Liver (tissue), 8 donors: ENCODE measurements at regions not wholly inside any gene's neighbourhood (a gene's known extent, or its start where the extent isn't known, plus 50 kb on each side); places are given as distances from the start of the nearest gene placed in this dataset.
"Not testable (repeated sequence)": the region's sequence is repeated elsewhere in the genome, so short reads cannot be mapped to it uniquely, and the experiment has no call there.

ENCODE experiments used
- DNase-seq: peaks from one replicate; pipeline ENCODE4 v3.0.0-alpha.2; 2017; ENCODE audit warnings: low spot score
- H3K27ac ChIP-seq, 2 donors: one replicate each; pipeline ENCODE4 v1.7.0; 2013; ENCODE audit warnings: inconsistent platforms in 2 of 2, low read length in 2 of 2, control low read depth in 1 of 2, low read depth in 1 of 2, mild to moderate bottlenecking in 1 of 2
- H3K27me3 ChIP-seq, 4 donors: one replicate each; pipeline versions ENCODE4 v1.6.1 to v1.7.0; 2013; ENCODE audit warnings: low read length in 3 of 4, inconsistent platforms in 1 of 4, mild to moderate bottlenecking in 1 of 4, moderate library complexity in 1 of 4; ENCODE audit not compliant: control insufficient read depth in 4 of 4, insufficient read depth in 4 of 4
- H3K36me3 ChIP-seq, 4 donors: one replicate each; pipeline versions ENCODE4 v1.6.1 to v1.7.0; 2013; ENCODE audit warnings: low read length in 3 of 4, mild to moderate bottlenecking in 3 of 4, low read depth in 1 of 4, moderate library complexity in 1 of 4; ENCODE audit not compliant: control insufficient read depth in 4 of 4, insufficient read depth in 3 of 4
- H3K4me1 ChIP-seq, 4 donors: one replicate each; pipeline versions ENCODE4 v1.6.1 to v1.7.0; 2013; ENCODE audit warnings: low read length in 3 of 4, mild to moderate bottlenecking in 3 of 4, moderate library complexity in 1 of 4; ENCODE audit not compliant: control insufficient read depth in 4 of 4, insufficient read depth in 4 of 4
- H3K4me3 ChIP-seq, 3 donors: one replicate each; pipeline versions ENCODE4 v1.6.1 to v1.7.0; 2013; ENCODE audit warnings: low read length in 3 of 3, control low read depth in 1 of 3, low read depth in 1 of 3, mild to moderate bottlenecking in 1 of 3
- H3K9ac ChIP-seq, 2 donors: one replicate each; pipeline ENCODE4 v1.7.0; 2013; ENCODE audit warnings: low read length in 2 of 2, mild to moderate bottlenecking in 2 of 2, moderate library complexity in 2 of 2, control low read depth in 1 of 2, low read depth in 1 of 2
- H3K9me3 ChIP-seq, 4 donors: one replicate each; pipeline versions ENCODE4 v1.6.1 to v1.7.0; 2013; ENCODE audit warnings: low read length in 3 of 4; ENCODE audit not compliant: control insufficient read depth in 4 of 4
- ATF3 ChIP-seq: IDR thresholded peaks from 2 replicates; pipeline ENCODE4 v1.6.1; 2016; ENCODE audit warnings: antibody characterized with exemption
- CTCF ChIP-seq: fragments of 150-350 bp; IDR thresholded peaks from 2 replicates; pipeline ENCODE4 v1.5.1; 2017; ENCODE audit warnings: improper control_type of control experiment, low read depth, low read length; ENCODE audit not compliant: missing input control
- EGR1 ChIP-seq, 2 donors: IDR thresholded peaks; 2 replicates each; pipeline ENCODE4 v1.6.1; 2016 to 2018; ENCODE audit warnings: antibody characterized with exemption in 2 of 2, low read depth in 2 of 2
- FOXA1 ChIP-seq: IDR thresholded peaks from 2 replicates; pipeline ENCODE4 v1.6.1; 2016; ENCODE audit warnings: antibody characterized with exemption
- FOXA2 ChIP-seq: IDR thresholded peaks from 2 replicates; pipeline ENCODE4 v1.6.1; 2016; ENCODE audit warnings: antibody characterized with exemption
- GABPA ChIP-seq, 2 donors: IDR thresholded peaks in 1 of 2; conservative IDR thresholded peaks in 1 of 2; 2 replicates each; pipeline ENCODE4 v1.6.1; 2016; ENCODE audit warnings: antibody characterized with exemption in 2 of 2, mild to moderate bottlenecking in 1 of 2, moderate library complexity in 1 of 2
- HNF4A ChIP-seq, 2 donors: conservative IDR thresholded peaks; 2 replicates each; pipeline ENCODE4 v1.6.1; 2016; ENCODE audit warnings: antibody characterized with exemption in 2 of 2, mild to moderate bottlenecking in 2 of 2
- HNF4G ChIP-seq: IDR thresholded peaks from 2 replicates; pipeline ENCODE4 v1.6.1; 2016; ENCODE audit warnings: antibody characterized with exemption
- JUND ChIP-seq, 2 donors: IDR thresholded peaks; 2 replicates each; pipeline ENCODE4 v1.6.1; 2016; ENCODE audit warnings: antibody characterized with exemption in 2 of 2
- MAX ChIP-seq: IDR thresholded peaks from 2 replicates; pipeline ENCODE4 v1.6.1; 2016; ENCODE audit warnings: antibody characterized with exemption
- NR2F2 ChIP-seq: IDR thresholded peaks from 2 replicates; pipeline ENCODE4 v1.6.1; 2016; ENCODE audit warnings: antibody characterized with exemption
- RAD21 ChIP-seq, 2 donors: IDR thresholded peaks; 2 replicates each; pipeline ENCODE4 v1.6.1; 2016; ENCODE audit warnings: antibody characterized with exemption in 2 of 2, mild to moderate bottlenecking in 2 of 2
- REST ChIP-seq: IDR thresholded peaks from 2 replicates; pipeline ENCODE4 v1.6.1; 2016; ENCODE audit warnings: antibody characterized with exemption, mild to moderate bottlenecking
- RXRA ChIP-seq, 2 donors: IDR thresholded peaks; 2 replicates each; pipeline ENCODE4 v1.6.1; 2017 to 2018; ENCODE audit warnings: antibody characterized with exemption in 2 of 2, mild to moderate bottlenecking in 1 of 2
- SP1 ChIP-seq: IDR thresholded peaks from 2 replicates; pipeline ENCODE4 v1.6.1; 2018; ENCODE audit warnings: antibody characterized with exemption, mild to moderate bottlenecking
- TAF1 ChIP-seq: conservative IDR thresholded peaks from 2 replicates; pipeline ENCODE4 v1.6.1; 2016; ENCODE audit warnings: antibody characterized with exemption, mild to moderate bottlenecking
- YY1 ChIP-seq: IDR thresholded peaks from 2 replicates; pipeline ENCODE4 v1.6.1; 2016; ENCODE audit warnings: antibody characterized with exemption, mild to moderate bottlenecking
- ZBTB33 ChIP-seq: IDR thresholded peaks from 2 replicates; pipeline ENCODE4 v1.6.1; 2016; ENCODE audit warnings: antibody characterized with exemption
- WGBS: extraction: QIAGEN DNeasy Blood & Tissue Kit; methylation state at CpG from one replicate; pipeline ENCODE4 v1.1.7; 2013; 5-methylcytosine and 5-hydroxymethylcytosine counted together
- donor health status: healthy.
- donor health status: healthy.
- donor health status: healthy.
- donor health status: healthy.
- donor health status: healthy.

- TF ChIP-seq RAD21 (IDR thresholded peaks at IDR 0.05) (no peak), TAF1 (no peak), HNF4G (no peak), CTCF (no peak), SP1 (no peak), JUND (IDR thresholded peaks at IDR 0.05) (no peak)
Measured at GRCh38 chr1:199087144-199087543, 448.3 kb downstream of the PTPRC start (continued).

- WGBS, result 52% methylated on average over 3 of the region's 3 CpGs
- Histone ChIP-seq H3K27ac (no peak overlapping the region), H3K36me3 (no peaks in the 10 kb centered on the region), H3K9ac (no peak overlapping the region), H3K9me3 (no peaks in the 10 kb centered on the region), H3K4me3 (no peak overlapping the region), H3K4me1 (no peaks in the 10 kb centered on the region), H3K27me3 (no peaks in the 10 kb centered on the region)
- DNase-seq, result no peak
- TF ChIP-seq MAX, result no peak
Measured at GRCh38 chr1:199089393-199090122, 450.7 kb downstream of the PTPRC start.

GRCh38 chr1:199095628-199096027 lies 456.8 kb downstream of the PTPRC start:
- not testable (repeated sequence) for H3K9me3 ChIP-seq, H3K9ac ChIP-seq, DNase-seq, H3K4me1 ChIP-seq, H3K4me3 ChIP-seq, H3K27ac ChIP-seq, H3K36me3 ChIP-seq, H3K27me3 ChIP-seq
- WGBS, result 86% methylated on average over 1 of the region's 1 CpG

- TF ChIP-seq JUND (IDR thresholded peaks at IDR 0.05) (no peak), FOXA2 (no peak), REST (no peak), NR2F2 (no peak), YY1 (no peak), MAX (no peak), HNF4A (conservative IDR thresholded peaks at IDR 0.05) (no peak), TAF1 (no peak), ATF3 (no peak), EGR1 (IDR thresholded peaks at IDR 0.05; ENCODE audit: low read depth in 2 of 2) (no peak), RXRA (IDR thresholded peaks at IDR 0.05) (no peak), FOXA1 (no peak), SP1 (no peak), RAD21 (IDR thresholded peaks at IDR 0.05) (no peak), GABPA (IDR thresholded peaks at IDR 0.05 in 1 of 2, conservative IDR thresholded peaks at IDR 0.05 in 1 of 2) (no peak), ZBTB33 (no peak)
- H3K27ac ChIP-seq, result no peak overlapping the region
- WGBS, result 80% methylated on average over 6 of the region's 6 CpGs
- no peak for DNase-seq
- no peaks in the 10 kb centered on the region for H3K27me3 ChIP-seq
- H3K9ac ChIP-seq, result no peak overlapping the region
- H3K9me3 ChIP-seq, result no peaks in the 10 kb centered on the region
- H3K36me3 ChIP-seq, result no peaks in the 10 kb centered on the region
- no peaks in the 10 kb centered on the region for H3K4me1 ChIP-seq
- no peak overlapping the region for H3K4me3 ChIP-seq
Measured at GRCh38 chr1:199096591-199096990, 457.8 kb downstream of the PTPRC start.
